GM04504 (cell line): ENCODE measurements at regions not wholly inside any gene's neighbourhood (a gene's known extent, or its start where the extent isn't known, plus 50 kb on each side); places are given as distances from the start of the nearest gene placed in this dataset.
"Not testable (repeated sequence)": the region's sequence is repeated elsewhere in the genome, so short reads cannot be mapped to it uniquely, and the experiment has no call there.

ENCODE experiments used
- DNase-seq: peaks from one replicate; pipeline ENCODE4 v3.0.0-alpha.2; 2012; ENCODE audit warnings: low read depth

GRCh38 chr13:37997641-37998040 is 128.1 kb upstream of the TRPC4 start:
- no peak for DNase-seq

GRCh38 chr13:37995092-37995491 is 125.5 kb upstream of the TRPC4 start:
- no peak for DNase-seq

- no peak for DNase-seq
Observed at GRCh38 chr13:37986811-37987210, 117.2 kb upstream of the TRPC4 start.

GRCh38 chr13:37985281-37985680 is 115.7 kb upstream of the TRPC4 start:
- DNase-seq, result no peak

- no peak for DNase-seq
Observed at GRCh38 chr13:37984357-37984756, 114.8 kb upstream of the TRPC4 start.

GRCh38 chr13:37981932-37982331 is 112.4 kb upstream of the TRPC4 start:
- no peak for DNase-seq

GRCh38 chr13:37978680-37979079 is 109.1 kb upstream of the TRPC4 start:
- no peak for DNase-seq

GRCh38 chr13:37968555-37968954 is 99.0 kb upstream of the TRPC4 start:
- DNase-seq, result no peak

- DNase-seq, result no peak
Observed at GRCh38 chr13:37966266-37966665, 96.7 kb upstream of the TRPC4 start.

- DNase-seq, result no peak
Observed at GRCh38 chr13:37960427-37960826, 90.9 kb upstream of the TRPC4 start.

- DNase-seq, result no peak
Observed at GRCh38 chr13:37959284-37959683, 89.7 kb upstream of the TRPC4 start.

- DNase-seq, result no peak
Observed at GRCh38 chr13:37956536-37956935, 87.0 kb upstream of the TRPC4 start.

GRCh38 chr13:37954597-37954996 is 85.0 kb upstream of the TRPC4 start:
- not testable (repeated sequence) for DNase-seq

GRCh38 chr13:37954191-37954590 is 84.6 kb upstream of the TRPC4 start:
- no peak for DNase-seq

GRCh38 chr13:37953696-37954095 is 84.1 kb upstream of the TRPC4 start:
- DNase-seq, result no peak

- DNase-seq, result no peak
Observed at GRCh38 chr13:37950016-37950415, 80.4 kb upstream of the TRPC4 start.

GRCh38 chr13:37947419-37948140 is 78.0 kb upstream of the TRPC4 start:
- no peak for DNase-seq

- no peak for DNase-seq
Observed at GRCh38 chr13:37945651-37946575, 76.3 kb upstream of the TRPC4 start.

- DNase-seq, result no peak
Observed at GRCh38 chr13:37944869-37945442, 75.4 kb upstream of the TRPC4 start.

- no peak for DNase-seq
Observed at GRCh38 chr13:37944081-37944868, 74.7 kb upstream of the TRPC4 start.

GRCh38 chr13:37942929-37943328 is 73.4 kb upstream of the TRPC4 start:
- DNase-seq, result no peak
